LNCAP (cell line): ENCODE measurements at regions not wholly inside any gene's neighbourhood (a gene's known extent, or its start where the extent isn't known, plus 50 kb on each side); places are given as distances from the start of the nearest gene placed in this dataset.

Source experiments
- TF ChIP-seq, protein P1 (sequence below): fragments of 450-650 bp; IDR thresholded peaks from 2 replicates; pipeline ENCODE4 v1.5.1; 2017; ENCODE audit warnings: mild to moderate bottlenecking

DNA sequence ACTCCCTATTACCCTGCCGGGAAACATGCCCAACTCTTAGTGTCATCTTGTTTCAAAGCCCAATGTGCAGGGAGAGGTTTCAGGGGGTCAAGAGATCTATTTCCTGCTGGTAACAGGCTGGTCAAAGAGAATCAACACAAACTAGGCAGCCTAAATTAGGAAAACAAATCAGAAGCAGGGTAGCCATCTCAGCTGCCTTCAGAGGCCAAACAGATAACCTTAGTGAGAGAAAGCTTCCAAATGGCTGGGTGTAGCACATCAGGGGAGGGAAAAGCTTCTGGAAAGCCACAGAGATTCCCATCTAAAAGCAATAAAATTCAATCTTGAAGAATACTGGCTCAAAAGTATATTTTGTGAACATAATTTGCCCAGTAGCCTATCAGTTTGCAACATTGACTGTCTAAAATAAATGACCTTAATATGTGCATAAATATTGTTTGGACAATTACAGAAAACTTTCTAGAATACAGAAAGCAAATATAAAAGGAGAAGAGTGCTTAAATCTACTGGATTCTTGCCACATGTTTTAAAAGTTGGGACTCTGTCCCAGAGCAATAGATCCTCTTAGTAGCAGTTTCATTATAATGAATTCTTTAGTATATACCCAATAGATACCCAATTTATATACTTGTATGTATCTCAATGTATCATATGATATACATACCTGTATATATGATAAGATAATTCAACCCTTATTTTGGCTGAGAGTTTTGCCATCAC is 371.9 kb upstream of the RARB start:
- TF ChIP-seq, protein P1, sequence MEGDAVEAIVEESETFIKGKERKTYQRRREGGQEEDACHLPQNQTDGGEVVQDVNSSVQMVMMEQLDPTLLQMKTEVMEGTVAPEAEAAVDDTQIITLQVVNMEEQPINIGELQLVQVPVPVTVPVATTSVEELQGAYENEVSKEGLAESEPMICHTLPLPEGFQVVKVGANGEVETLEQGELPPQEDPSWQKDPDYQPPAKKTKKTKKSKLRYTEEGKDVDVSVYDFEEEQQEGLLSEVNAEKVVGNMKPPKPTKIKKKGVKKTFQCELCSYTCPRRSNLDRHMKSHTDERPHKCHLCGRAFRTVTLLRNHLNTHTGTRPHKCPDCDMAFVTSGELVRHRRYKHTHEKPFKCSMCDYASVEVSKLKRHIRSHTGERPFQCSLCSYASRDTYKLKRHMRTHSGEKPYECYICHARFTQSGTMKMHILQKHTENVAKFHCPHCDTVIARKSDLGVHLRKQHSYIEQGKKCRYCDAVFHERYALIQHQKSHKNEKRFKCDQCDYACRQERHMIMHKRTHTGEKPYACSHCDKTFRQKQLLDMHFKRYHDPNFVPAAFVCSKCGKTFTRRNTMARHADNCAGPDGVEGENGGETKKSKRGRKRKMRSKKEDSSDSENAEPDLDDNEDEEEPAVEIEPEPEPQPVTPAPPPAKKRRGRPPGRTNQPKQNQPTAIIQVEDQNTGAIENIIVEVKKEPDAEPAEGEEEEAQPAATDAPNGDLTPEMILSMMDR = no peak

DNA sequence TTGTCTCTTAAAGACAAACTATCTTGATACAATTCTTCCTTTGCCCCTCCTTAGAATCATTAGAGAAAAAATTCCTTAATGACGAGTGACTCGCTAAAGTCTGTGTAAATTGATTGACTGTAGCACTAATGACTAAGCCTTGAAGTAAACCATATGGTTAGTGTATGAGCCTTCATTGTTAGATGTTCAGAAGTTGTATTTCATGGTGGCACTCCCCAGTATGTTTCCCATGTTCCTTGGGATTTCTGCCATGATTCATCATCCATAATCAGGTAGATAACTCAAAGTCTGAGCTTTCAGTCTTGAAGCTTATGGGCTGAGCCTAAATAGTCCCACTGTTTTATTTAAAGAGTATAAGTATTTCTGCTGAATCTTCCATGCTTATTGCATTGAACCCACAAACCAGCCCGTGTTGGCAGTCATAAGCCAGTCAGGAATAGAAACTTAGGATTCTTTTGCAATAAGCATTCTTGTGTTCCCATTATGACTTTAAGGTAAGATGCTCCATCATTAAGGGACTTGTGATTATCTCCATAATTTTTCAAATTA is 371.2 kb upstream of the RARB start:
- TF ChIP-seq, protein P1 = no peak

DNA sequence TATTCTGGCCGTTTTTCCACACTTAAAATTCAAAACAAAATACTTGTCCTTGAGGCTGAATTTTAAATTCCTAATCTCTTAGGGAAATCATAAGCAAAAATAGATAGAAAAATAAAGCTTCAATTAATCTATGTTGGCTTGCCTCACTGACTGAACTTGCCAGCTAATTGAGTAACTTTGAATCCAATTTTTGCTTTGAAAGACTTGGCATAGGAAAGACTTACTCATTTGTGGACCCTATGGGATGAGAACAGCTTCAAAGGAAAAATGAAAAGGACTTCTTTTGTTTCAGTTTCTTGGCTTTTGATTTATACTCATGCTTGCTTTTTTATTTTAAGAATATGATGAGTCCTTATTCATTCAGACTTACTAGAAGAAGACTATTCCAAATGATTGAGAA is 370.7 kb upstream of the RARB start:
- TF ChIP-seq, protein P1 = no peak

DNA sequence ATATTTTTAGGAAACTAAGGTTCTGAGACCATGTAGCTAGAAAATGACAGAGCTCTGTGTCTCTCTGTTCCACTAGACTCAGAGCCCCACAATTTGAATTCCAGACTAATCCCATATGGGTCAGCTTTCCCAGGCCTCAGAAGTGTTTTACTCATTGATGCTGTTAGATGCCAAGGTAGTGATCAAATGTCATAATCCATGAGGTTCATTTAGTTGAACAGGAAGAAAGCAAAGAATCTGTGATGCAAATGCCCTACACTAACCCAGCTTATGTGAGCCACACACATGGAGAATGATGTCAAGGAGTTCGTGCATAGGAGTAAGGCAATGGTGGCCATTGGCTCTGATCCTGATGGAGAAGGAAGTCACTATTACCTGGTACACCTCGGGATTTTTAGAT is 363.4 kb upstream of the RARB start:
- TF ChIP-seq, protein P1 = no peak

DNA sequence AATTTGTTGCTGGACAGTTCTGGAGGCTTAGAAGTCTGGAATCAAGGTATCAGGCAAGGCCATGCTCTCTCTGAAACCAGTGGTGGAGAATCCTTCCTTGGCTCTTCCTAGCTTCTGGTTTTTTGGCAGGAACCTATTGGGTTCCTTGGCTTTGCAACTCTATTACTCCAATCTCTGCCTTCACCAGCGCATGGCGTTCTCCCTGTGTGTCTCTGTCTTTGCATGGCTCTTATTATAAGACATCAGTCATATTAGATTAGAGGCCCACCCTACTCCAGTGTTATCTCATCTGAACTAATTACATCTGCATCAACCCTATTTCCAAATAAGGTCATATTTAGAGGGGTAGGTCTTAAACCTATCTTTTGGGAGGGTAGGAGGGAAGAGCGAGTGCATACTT is 358.1 kb upstream of the RARB start:
- TF ChIP-seq, protein P1 = no peak

DNA sequence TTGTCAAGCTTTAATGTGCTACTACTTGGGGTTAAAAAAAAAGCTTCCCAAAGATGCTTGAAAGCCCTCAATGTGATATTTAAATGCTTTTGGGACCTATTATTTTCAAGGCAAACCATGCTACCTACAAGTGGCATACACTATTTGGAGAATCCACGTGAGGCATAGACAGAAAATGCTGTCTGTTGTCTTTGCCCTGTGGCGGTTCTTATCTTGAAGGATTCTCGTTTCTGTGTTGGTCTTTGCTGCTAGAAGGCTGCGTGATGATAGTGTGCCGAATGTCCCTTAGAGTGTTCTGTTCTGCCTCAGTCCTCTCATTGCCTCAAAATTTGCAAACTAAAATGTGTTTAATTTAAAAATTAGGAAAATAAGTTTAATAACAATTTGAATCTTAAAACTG is 356.2 kb upstream of the RARB start:
- TF ChIP-seq, protein P1 = no peak

DNA sequence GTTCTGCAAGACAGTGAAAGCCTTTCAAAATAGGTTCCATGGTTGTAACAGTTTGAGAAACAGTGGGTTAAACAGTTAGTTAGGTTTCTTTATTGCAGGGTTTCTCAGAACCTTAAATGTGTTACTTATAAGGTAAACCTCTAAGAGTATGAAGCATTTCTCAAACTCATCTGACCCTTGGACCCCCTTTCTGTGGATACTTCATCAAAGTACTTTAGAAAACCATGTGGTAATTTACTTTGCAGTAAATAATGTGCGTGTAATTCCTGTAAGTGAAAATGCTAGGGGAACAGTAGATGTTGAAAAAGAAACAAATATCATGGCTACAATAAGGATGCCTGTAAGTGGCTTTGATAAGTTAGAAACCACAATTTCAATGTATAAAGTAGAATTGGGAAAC is 354.6 kb upstream of the RARB start:
- TF ChIP-seq, protein P1 = no peak
